HG03378 (cell line): ENCODE measurements at regions not wholly inside any gene's neighbourhood (a gene's known extent, or its start where the extent isn't known, plus 50 kb on each side); places are given as distances from the start of the nearest gene placed in this dataset.
"Not testable (repeated sequence)": the region's sequence is repeated elsewhere in the genome, so short reads cannot be mapped to it uniquely, and the experiment has no call there.

ENCODE experiments used
- ATAC-seq: cut with Tn5 transposase; IDR thresholded peaks from one replicate; pipeline ENCODE4 v1.9.1; 2021; ENCODE audit warnings: mild to moderate bottlenecking, moderate library complexity; ENCODE audit not compliant: unreplicated experiment

GRCh38 chr2:125581557-125581956 lies 1074.4 kb upstream of the GYPC start:
- ATAC-seq, result no peak

- no peak for ATAC-seq
These were observed 1073.4 kb upstream of the GYPC start for GRCh38 chr2:125582516-125582915.

- ATAC-seq, result no peak
These were observed 1071.2 kb upstream of the GYPC start for GRCh38 chr2:125584732-125585131.

- ATAC-seq, result no peak
These were observed 1067.2 kb upstream of the GYPC start for GRCh38 chr2:125588780-125589179.

GRCh38 chr2:125591954-125592353 lies 1064.0 kb upstream of the GYPC start:
- ATAC-seq, result no peak

- no peak for ATAC-seq
These were observed 1062.9 kb upstream of the GYPC start for GRCh38 chr2:125593036-125593435.

- ATAC-seq, result no peak
These were observed 1059.3 kb upstream of the GYPC start for GRCh38 chr2:125596612-125597011.

- no peak for ATAC-seq
These were observed 1040.5 kb upstream of the GYPC start for GRCh38 chr2:125615438-125615837.

- no peak for ATAC-seq
These were observed 1025.6 kb upstream of the GYPC start for GRCh38 chr2:125630377-125630776.

- no peak for ATAC-seq
These were observed 1021.3 kb upstream of the GYPC start for GRCh38 chr2:125634662-125635061.

- ATAC-seq, result no peak
These were observed 1017.6 kb upstream of the GYPC start for GRCh38 chr2:125638345-125638744.

- no peak for ATAC-seq
These were observed 1013.9 kb upstream of the GYPC start for GRCh38 chr2:125642032-125642431.

- no peak for ATAC-seq
These were observed 1012.8 kb upstream of the GYPC start for GRCh38 chr2:125643128-125643527.

GRCh38 chr2:125643585-125643984 lies 1012.4 kb upstream of the GYPC start:
- ATAC-seq, result no peak

GRCh38 chr2:125644257-125644656 lies 1011.7 kb upstream of the GYPC start:
- ATAC-seq, result no peak

GRCh38 chr2:125652280-125652679 lies 1003.7 kb upstream of the GYPC start:
- ATAC-seq, result no peak

GRCh38 chr2:125654226-125654625 lies 1001.7 kb upstream of the GYPC start:
- no peak for ATAC-seq

- no peak for ATAC-seq
These were observed 999.8 kb upstream of the GYPC start for GRCh38 chr2:125656190-125656589.

GRCh38 chr2:125658583-125658982 lies 997.4 kb upstream of the GYPC start:
- ATAC-seq, result no peak

- not testable (repeated sequence) for ATAC-seq
These were observed 995.6 kb upstream of the GYPC start for GRCh38 chr2:125660369-125660768.

- ATAC-seq, result no peak
These were observed 988.3 kb upstream of the GYPC start for GRCh38 chr2:125667630-125668029.

GRCh38 chr2:125679903-125680302 lies 976.1 kb upstream of the GYPC start:
- no peak for ATAC-seq

- no peak for ATAC-seq
These were observed 975.1 kb upstream of the GYPC start for GRCh38 chr2:125680809-125681208.

GRCh38 chr2:125681576-125681975 lies 974.4 kb upstream of the GYPC start:
- no peak for ATAC-seq
